GM19438 (cell line): ENCODE measurements at regions not wholly inside any gene's neighbourhood (a gene's known extent, or its start where the extent isn't known, plus 50 kb on each side); places are given as distances from the start of the nearest gene placed in this dataset.

Experiments
- ATAC-seq: cut with Tn5 transposase; IDR thresholded peaks from one replicate; pipeline ENCODE4 v1.9.1; 2021; ENCODE audit warnings: low read depth; ENCODE audit not compliant: unreplicated experiment

DNA sequence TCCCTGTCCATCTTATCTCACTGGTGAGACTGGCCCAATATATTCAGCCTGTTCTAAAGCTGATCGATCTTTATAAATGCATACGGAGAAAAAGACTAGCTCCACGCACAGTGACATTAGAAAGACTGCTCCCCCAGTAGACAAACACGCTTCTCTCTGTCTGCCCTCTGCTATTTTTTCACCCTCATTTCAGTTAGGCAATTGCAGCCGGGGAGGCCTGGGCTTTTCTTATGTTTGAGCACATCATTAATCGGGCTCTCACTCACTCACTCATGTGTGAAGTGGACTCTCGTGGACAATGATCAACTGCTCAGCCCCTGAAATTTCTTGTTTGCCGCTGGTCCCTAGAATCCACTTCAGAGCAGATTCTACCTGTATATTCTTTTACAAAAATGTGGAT lies 824.7 kb upstream of the TENM3 start:
- no peak for ATAC-seq

DNA sequence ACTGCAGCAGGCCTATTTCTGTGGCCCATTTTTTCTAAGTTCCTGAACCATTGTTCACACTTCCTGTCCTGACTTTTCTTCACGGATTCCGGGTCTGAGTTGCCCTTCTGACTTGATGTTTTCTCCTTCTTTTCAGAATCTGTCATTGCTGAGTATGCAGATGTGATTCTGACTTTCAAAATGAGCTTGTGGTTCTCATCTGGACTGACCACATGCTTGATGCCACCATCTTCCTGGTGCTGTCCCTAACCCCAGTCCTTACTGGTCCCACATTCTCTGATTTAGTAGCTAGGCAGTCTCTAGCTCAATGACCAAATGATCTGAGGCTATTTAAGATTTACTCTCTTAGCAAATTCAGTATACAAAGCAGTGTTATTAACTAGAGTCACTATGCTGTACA lies 822.3 kb upstream of the TENM3 start:
- ATAC-seq = no peak

DNA sequence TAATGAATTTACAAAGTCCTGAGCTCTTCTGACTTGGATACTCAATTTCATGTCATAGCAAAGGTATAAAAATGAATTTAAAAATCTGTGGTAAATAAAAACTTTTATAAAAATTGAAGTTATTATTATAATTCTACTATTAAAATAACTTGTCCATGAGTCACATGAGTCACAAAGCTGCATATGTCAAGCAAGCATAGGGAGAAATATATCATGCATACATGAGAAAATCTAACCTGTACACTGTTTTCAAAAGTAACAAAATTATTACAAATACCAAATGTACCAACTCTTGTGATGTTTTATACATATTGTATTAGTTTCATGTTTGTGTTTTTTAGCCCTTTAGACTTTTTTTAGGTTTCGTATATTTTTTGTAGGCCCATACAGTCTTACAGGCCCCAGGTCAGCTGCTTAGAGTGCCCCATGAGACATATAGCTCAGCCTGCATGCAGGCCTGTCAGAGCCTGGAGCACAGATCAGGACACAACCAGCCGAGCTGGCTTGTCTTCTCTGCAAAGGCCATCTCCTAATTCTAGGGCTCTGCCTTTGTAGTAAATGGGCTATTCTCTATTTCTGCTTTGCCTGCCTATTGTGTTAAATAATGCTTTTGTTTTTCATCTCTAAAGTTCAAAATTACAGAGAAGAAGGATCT lies 818.7 kb upstream of the TENM3 start:
- ATAC-seq = no peak

DNA sequence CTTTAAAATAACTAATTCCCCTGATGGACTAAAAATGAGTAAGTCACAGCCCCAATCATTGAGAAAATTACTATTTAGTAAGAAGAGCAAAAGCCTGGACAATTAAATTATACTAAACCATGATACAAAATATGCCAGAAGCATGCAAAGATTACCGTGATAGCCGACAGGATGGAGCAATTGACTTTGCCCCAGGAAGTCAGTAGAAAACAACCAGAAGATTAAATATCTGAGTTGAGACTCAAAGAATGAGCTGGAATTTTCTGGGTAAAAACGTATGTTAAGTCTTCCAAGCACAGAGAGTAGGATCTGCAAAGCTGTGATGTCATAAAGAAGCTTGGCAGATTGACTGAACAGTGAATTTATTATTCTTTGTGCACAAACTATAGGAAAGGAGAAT lies 816.1 kb upstream of the TENM3 start:
- ATAC-seq = no peak

DNA sequence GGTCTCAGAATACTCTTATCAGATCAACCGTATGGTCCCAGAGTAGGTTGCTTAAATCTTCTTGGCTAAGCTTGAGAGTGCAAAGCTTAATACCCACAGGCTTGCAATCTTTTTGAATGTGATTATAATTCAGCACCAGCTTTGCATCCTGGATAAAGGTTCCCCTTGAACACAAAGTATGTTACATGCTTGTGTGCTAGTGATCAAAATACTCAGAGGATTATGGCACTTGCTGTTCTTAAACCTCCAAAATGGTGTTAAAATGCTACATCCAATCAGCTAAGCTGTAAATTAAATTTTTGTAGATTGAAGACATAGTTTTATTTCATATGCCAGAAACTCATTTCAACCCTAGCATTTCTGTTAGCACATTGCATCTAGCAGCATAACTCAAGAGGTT lies 812.2 kb upstream of the TENM3 start:
- ATAC-seq = no peak

DNA sequence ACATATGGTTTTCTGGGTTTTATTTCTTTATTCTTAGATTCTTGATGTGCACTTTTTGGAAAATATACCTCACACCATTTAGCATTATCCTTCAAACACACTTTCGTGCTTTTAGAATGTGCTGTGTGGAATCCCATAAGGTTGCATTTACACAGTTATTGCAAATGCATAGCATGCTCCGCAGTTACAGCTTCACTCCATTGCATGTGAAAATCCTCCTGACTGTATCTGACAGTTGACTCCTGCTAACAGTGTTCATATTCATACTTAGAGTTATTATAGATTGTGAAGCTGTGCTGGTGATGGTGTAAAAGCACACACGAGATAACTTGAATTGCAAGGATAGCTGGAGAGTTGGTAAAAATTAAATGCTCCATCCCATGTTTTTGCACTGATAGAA lies 811.5 kb upstream of the TENM3 start:
- no peak for ATAC-seq

DNA sequence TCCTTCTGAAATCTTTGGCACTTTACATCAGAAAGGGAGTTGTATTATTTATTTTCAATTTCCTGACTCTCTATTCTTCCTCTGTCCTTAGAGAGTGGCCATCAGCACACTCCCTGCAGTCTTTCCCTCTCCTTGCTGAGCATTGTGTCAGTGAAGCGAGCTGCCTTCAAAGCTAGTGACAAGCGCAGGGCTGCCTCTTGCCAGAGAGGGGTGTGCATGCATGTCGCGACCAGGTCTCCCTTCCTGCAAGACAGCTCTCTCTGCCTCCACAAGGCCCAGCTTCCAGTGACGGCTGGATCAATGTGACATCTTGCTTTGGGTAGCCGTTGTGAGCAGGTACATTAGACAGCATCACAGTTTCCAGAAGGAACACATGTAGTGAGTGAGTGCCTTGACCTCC lies 810.9 kb upstream of the TENM3 start:
- ATAC-seq = no peak

DNA sequence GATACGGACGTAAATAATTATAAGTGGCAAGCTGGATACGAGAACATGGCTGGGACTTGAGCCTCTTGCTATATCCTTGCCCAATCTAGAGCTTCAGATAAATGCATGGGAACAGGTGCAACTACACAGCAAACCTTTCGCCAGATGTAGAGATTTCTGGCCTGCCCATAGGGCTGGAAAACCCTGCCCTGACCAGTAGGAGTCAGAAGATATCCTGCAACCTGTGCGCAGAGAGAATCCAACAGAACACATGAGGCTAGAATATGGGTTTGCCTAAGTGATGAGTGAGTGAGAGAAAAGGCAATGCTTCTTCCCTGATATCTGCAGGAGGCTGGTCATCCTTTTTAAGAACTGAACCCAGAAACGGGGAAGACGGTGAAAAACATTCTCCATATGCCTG lies 805.3 kb upstream of the TENM3 start:
- ATAC-seq = no peak

DNA sequence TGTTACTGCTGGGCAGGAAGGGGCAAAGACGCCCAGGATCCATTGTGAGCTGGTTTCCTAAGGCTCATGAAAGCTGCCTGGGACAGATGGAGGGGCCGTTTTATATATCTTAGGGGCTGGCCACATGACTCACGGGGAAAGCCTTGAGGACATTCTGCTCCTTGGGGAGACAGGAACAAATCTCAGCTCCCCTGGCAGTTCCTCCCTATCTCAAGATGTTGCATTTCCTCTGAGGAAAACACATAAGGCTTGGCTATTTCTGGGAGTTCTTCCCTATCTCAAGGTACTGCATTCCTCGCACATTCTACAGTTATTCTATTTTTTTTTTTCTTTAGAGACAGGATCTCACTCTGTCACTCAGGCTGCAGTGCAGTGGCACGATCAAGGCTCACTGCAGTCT lies 804.6 kb upstream of the TENM3 start:
- ATAC-seq = no peak

DNA sequence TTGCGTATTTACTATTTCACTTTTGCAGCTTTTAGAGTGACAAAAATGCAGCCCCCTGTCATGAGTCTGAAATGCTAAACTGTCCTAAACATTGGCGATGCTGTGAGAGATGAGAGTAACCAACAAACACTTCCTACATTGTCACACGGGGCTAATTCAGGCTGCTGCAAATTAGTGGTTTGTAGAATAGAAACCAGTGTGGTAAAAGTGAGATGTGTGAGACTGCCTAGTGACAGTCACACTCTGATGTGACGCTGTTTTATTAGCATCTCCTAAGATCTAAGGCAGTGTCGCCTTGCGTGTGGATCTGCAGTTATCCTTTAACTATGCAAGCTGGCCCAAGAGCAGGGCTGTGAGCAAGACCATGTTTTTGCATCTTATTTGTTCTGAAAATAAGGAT lies 800.2 kb upstream of the TENM3 start:
- ATAC-seq = no peak

DNA sequence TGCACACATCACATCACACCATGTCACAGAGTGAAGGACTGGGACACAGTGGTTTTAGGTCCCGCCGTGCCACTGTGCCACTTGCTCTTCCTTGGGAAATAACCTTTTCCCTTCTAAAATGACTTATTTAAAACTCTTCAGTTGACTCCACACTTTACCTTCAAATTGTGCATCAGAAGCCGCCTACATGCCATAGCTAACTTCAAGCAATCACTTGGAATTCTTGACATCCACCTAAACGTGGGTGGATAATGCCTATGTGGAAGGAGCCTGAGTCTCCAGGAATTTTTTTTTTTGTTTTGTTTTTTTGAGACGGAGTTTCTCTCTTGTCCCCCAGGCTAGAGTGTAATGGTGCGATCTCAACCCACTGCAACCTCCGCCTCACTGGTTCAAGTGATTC lies 777.4 kb upstream of the TENM3 start:
- no peak for ATAC-seq

DNA sequence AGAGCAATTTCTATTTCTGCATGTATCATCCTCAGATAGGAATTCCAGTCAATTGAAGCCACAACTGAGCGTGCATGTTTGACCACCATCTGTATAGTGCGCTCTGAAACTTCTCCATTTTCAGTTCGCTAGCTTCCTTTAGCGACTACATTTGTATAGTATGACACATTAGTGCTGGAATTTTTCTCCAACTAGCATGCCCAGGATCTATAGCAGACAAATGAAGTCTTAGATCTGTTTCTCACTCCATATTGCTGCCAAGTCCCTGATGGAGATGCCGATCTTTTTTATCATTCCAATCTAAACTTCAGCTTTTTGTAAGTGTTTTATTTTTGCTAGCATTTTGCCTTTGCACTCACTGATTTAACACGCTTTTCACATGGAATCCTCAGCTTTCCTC lies 774.8 kb upstream of the TENM3 start:
- no peak for ATAC-seq

DNA sequence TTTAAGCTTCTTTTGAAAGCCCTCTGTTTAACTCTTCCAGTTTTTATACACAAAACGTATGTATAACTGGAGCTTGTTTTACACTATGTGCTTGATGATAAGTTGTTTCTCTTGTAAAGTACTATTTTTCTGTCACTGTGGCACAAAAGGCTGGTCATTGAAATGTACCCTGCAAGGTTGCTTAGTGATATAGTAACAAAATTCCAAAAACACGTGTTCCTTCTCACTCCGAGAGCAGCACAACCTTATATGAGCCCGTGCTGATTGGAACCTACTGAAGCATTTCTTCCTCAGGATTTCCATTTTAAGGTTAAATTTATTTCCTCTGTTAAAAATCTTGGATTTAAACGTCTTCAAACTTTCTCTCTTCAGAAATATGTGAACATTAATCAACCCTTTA lies 772.9 kb upstream of the TENM3 start:
- no peak for ATAC-seq

DNA sequence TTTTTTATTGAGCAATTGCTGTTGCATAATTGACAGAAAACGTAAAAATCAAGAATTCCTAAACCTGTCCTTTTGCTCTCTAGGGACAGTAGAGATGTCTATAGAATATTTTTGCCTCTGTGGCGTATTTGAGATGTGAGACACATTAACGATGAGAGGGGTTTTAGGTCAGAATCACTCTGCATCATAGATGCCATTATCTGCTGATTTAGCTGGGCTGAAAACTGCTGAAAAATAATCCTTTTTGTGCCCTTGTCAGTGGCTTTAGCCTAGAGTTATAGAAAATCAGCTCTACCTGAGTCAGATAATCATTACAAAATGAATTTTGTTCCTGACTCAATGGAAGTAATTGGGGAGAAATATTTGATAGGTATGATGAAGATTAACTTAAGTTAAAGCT lies 767.8 kb upstream of the TENM3 start:
- no peak for ATAC-seq

DNA sequence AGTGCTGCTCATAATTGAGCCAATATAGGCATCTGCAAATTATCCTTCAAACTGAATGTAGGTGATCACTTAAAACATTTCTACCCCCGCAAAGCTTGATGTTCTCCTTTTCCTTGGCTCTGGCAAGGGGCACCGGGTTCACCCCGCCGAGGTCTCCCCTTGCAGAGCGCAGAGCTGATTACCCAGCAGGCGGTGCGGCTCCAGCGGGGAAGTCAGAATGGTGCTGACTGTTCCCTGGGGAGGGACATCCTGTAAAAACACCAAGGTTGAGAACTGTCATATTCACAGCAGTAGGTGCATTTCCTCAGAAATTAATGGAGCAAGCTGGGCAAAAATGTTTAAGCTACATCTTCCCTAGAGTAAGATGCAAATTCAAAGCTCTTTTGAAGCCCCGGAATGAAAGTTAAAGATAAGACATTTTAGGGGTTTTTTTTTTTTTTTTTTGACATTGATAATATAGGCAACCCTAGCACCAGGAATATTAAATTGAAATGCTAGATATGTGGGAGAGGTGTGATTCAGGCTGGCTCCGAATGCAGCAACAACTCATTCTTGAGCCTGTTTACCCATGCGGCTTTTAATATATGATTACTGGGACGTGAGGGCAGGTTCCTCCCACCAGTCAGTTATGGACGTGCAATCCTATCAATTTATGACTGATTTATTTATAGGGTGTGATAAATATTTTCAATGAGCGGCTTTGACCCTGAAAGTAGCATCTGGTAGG lies 767.3 kb upstream of the TENM3 start:
- no peak for ATAC-seq

DNA sequence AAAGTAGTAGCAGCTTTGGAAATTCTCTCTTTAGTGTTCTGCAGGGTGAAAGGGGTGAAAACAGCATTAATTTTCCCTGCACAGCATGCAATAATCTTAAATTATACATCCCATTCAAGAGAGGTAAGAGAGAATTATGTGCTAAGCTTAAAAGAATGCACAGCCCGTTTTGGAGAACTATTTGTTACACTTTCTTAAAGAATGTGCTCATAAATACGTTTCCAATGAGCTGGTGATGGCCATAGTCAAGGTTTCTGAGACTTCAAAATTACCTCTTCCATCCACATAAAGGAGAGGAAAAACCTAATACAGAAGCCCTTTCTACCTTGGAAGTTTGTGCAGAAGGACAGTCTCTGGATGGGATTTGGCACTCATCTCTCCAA lies 766.7 kb upstream of the TENM3 start:
- ATAC-seq = no peak

DNA sequence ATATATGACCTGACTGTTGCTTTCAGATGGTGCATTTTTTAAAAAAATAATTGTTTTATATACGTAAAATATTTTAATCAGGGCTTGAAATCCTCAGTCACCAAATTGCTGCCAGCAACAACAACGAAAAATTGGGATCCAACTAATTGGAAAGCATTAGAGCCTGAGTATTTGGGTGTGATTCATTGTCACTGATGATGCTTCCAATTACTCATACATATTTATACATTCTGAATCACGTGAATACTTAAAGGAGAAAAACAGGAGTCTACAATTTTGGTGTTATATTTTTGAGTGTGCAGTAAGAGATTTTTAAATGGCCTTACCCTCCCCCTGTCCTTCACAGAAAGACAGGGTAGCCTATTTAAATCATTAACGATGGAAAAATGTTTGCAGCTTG lies 765.6 kb upstream of the TENM3 start:
- ATAC-seq = no peak

DNA sequence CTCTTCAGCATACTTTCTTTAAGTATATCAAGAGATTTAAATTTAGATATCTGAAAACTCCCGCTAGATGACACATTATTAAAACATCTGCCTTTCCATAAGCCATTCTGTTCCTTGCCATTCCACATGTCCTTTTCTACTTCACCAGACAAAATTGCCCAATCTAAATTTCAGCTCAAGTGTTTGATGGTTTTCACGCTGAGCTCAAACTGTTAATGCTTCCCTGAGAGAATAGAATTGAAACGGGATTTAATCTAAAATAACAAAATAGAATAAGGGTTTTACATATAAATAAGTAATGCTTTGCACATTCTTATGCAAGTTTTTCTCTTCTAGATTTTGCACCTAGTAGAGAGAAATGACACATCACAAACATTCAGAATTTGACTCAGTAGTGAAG lies 764.5 kb upstream of the TENM3 start:
- ATAC-seq = no peak

DNA sequence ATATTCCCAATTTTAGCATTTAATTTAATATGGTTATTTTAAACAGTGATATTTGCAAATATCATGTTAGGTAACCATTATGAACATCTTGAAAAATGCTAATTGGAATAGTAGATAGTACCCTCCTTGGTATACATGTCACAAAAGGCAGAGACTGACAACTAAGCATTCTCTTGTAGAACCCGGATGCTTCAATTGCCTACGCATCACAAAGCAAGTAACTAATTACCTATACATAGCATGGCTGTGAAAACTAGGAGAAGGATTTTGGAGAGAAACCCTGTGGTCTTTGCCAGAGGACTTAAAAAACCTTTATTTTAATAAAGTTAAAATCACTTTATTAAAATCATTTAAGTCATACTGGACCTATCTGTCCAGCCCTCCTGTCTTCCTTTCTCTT lies 764.1 kb upstream of the TENM3 start:
- ATAC-seq = no peak

DNA sequence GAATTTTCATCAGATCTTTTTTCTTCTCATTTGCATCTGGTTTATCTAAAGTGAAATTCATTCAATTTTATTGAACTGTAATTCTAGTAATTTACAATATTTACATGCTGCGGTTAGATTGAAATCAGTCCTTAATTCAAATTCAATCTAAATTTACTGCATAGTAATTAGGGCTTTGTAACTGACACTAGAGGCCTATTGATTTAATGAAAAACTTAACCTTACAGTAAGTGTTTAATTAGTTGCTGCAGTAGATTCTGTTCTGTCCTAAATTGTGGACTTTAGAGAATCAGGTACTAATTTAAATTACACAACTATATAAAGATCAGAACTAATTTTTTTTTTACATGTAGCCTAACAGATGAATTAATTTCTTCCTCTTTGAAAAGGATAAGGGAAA lies 758.8 kb upstream of the TENM3 start:
- no peak for ATAC-seq

DNA sequence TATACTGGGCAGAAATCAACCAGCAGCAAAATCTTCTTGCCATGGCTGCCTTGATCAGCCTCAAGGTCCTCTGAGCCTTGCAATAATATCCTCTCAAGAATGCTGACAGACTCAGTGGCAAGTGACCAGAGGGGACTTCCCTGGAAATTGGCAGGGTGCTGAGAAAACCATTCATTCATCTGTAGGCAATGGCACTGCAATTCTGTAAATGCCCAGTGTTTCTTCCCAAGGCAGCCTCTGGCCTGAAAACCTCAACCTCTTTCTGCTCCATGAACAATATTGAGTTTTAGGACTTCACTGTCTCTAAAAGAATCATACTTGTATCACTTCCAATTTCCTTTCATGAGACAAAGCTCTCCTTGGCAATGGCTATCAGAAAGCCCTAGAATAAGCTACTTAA lies 754.3 kb upstream of the TENM3 start:
- no peak for ATAC-seq

DNA sequence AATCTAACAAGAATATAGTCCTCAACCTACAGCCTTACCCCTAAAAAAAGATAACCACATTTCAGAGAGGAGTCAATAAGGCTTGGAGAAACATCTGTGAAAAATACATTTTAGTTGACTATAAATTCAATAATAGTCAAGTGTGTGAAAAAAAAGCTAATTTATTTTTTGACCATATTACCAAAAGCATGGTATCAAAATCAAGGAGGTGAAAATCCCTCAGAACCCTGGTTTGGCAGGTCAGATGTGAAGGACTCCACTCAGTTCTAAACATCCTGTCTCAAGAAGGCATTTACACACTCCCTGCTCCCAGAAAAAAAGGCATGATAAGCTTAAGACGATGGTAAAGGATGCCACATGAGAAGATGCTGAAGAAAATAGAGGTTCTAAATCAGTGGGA lies 745.1 kb upstream of the TENM3 start:
- ATAC-seq = no peak

DNA sequence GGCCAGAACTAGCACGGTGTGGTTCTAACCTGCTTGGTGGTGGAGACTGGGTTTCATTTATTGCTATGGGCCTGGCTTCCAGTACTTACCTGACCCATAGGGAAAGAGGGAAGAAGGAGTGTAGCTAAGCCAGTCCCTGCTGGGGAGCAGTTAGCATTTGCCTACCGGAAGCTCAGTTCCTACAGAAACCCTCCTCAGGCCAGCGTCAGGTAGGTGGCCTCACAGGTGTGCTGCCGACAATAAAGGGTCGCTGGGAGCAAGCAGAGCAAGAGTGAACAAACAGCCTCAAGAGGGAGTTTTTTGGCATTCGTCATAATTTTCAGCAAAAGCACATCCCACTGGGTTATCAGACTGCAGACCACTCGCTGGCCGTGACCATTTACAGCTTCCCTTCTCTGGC lies 740.6 kb upstream of the TENM3 start:
- no peak for ATAC-seq
